OCI-M1 (cell line): ENCODE measurements at regions not wholly inside any gene's neighbourhood (a gene's known extent, or its start where the extent isn't known, plus 50 kb on each side); places are given as distances from the start of the nearest gene placed in this dataset.
A peak's percentile ranks its signal among the peaks of the same experiment; 100 is the strongest.
"Not testable (repeated sequence)": the region's sequence is repeated elsewhere in the genome, so short reads cannot be mapped to it uniquely, and the experiment has no call there.

Source experiments
- DNase-seq: peaks from one replicate; lab custom pipeline; 2025; lab: John Stamatoyannopoulos, UW

DNA sequence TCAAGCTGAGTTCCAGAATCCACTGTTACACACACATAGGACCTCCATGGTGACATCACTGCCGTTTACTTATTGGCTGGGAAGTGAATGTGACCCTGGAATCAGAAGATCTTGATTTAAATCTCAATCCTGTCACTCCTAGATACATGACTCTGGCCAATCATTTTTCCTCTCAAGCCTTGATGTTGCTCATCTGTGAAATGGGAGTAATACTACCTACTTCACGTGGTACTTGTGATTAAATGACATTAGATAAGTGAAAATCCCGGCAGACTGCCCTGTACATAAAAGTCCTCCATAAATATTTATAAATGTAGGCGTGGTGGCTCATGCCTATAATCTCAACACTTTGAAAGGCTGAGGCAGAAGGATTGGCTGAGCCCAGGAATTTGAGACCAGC, 88.0 kb upstream of the SVIL start:
- no peak for DNase-seq

DNA sequence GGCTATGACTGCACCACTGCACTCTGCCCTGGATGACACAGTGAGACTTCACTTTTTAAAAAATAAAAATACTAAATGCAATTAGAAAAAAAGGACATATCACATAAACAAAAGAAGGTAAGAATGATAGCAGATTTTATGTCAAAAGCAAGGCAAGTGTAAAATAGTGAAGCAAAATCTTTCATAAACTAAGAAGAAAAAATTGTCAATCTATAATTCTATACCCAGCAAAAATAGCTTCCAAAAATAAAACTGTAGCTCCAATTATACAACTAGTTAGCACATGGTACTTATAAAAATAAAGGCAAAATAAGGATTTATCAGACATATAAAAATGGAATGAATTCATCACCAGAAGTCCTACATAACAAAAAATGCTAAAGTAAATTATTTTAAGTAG, 85.4 kb upstream of the SVIL start:
- no peak for DNase-seq

DNA sequence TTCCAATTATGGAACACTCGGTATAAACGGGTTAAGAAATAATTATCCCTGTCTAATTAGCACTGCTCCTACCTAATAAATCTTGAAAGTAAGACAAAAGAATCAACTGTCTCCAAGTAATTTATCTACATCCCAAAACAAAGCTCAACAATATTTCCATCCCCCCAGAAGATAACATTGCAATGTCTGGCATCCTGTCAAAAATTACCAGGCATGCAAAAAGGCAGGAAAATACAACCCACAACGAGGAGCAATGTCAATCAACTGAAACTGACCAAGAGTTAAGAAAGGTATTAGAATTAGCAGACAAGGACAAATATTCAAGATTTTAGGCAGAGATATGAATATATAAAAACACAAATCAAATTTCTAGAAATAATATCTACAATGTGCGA, 84.5 kb upstream of the SVIL start:
- DNase-seq: no peak

DNA sequence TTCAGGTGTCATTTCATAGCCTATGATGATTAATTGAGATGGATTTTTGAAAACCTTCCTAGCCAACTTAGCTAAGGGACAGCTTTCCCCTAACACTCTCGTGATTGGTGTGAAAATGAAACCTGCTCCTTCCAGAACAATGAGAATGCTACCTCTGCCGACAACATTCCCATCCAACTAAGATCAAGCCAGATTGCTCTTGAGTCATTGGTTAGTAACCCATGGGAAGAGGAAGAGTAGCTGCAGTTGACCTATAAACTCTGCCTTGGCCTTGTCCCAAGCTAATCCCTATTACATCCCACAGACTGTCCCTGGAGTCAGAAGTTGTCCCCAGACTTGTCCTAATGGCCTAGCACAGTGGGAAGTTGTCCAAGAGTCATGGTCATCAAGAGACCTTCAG, 80.5 kb upstream of the SVIL start:
- DNase-seq: no peak

DNA sequence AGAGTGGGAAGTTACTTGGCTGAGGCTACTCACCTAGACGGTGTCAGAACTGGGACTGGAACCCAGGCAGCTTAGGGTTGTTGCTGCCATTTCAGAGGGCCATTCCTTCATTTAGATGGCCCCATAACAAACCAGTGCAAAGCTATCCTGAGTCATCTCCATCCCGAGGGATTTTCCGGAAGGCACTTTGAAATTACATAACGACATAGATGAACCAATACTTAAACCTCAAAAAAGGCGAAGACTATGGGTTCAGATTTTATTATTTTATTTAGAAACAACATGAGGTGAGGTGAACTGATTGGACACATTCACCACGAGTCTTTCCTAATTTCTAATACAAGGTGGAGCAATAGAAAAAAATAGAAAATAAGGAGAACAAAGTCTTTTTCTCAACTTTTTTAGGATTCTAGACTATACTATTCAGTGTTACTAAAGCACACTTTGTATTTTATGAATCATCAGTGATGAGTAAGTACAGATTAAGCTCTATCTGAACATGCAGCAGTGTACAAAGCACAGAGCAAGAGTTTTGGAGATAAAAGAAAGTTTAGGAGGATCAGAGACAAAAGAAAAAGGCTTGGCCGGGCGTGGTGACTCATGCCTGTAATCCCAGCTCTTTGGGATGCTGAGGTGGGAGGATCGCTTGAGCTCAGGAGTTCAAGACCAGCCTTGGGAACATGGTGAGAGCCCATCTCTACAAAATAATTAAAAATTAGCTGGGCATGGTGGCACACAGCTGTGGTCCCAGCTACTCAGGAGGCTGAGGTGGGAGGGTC, 79.5 kb upstream of the SVIL start:
- DNase-seq: peak; percentile 2

DNA sequence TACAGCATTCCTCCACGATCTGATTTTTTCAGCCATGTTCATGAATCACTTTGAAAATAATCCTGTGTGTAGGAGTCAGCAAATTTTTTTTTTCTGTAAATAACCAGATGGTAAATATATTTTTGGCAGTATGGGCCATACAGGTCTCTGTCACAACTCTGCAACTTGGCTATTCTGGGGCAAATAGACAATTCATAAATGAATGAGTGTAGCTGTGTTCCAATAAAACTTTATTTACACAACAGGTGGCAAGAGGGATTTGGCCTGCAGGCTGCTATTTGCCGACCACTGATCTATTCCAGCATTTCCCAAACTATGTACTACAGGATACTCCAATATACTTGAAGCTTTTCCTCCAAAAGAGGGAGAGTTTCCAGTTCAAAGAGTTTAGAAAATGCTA, 78.7 kb upstream of the SVIL start:
- DNase-seq: no peak

DNA sequence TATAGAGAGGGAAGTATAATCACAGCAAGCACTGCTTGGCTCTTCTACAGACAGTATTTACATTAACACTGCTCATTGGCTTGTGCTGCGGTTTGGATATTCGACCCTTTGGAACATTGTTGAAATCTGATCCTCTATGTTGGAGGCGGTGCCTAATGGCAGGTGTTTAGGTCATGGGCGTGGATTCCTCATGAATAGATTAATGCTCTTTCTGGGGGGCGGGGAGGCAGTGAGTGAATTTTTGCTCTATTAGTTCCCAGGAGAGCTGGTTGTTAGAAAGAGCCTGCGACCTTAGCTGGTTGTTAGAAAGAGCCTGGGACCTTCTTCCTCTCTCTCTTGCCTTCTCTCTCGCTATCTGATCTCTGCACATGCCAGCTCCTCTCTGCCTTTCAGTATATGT, 77.3 kb upstream of the SVIL start:
- DNase-seq: peak; percentile 18

DNA sequence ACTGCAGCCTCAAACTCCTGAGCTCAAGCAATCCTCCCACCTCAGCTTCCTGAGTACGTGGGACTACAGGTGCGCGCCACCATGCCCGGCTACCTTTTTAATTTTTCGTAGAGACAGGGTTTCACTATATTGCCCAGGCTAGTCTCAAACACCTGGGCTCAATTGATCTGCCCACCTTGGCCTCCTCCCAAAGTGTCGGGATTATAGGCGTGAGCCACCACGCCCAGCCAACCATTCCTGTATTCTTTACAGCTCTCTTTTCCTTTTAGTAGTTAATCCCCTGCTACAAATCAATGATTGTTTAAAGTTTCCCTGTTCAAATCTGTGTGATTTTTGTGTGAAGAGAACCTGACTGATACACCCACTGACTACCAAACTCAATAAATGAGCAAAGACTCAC, 75.4 kb upstream of the SVIL start:
- no peak for DNase-seq

DNA sequence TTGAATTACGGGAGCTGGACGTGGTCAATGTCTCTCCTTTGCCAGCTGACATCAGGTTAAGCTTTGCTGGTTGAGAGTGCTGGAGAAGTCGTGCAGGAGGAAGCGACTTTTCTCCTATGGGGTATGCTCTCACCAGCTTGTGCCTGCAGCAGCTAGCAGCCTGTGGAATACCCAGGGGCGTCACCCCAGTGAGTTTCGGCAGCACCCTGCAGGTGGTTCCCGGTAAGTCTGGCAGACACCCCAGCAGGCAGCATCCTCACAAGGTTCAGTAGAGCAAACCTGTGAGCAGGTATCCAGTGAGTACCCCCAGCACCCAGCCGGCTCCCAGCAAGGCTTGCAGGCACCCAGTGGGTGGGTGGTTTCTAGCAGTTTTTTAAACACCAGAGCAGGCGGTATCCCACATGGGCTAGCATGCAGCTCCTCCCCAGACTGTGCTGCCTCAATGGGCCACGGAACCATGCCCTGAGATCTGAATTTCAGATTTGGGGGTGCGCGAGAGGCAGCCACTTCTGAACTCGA, 74.8 kb upstream of the SVIL start:
- DNase-seq: no peak

DNA sequence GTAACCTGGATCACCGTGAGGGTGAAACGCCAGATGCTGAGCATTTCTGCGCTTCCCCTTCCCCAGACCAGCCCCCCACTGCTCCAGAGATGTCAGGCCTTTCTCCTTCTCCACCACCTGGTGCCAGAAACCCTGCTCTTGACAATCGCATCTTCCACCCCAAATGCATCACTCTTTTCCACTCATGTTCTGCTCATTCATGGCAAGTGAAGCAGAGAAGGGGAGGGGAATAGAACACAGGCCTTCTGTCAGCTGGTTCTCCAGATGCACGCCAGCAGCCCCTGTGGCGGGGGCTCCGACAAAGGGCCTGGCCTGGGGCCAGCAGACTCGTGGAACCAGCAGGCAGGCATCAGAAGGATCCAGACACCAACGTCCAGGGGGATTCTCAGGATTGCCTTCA, 68.5 kb upstream of the SVIL start:
- no peak for DNase-seq

DNA sequence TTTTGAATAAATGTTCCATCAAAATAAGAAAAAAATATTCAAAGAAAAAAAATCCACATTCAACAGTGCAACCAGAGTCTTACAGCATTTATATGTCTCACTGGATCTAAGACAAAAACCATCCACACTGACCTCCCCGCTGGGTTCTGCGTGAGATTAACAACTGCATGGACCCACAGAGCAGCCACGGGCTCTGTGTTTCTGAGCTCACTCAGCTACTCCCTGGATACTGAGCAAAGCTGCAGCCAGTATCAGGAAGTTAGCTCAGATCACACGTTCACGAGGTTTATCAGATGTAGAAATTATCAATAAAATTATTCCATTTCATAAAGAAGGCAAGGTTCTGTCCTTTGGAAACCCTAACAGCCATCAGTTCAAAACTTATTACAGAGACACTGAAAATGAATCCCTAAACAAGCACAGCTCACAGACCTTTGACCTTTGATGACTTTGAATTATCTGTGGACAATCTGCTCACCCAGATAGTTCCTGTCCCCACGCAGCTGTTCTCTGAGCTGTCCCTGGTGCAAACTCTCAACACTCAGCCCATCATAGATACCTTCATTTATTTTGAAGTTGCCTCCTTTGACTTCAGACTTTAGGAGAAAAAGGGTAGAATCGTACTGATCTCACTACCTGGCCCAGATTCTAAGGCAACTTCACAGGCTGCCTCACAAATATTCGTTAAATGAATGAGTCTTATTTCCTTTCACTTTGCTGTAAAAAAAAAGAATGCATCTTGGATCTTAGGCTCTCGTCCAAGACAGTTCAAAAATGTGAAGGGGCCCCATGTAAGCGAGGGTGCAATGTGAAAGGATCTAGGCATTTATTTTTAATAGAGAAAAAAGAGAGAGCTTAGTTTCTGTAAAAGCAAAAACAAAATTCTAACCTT, 67.7 kb upstream of the SVIL start:
- DNase-seq: no peak

DNA sequence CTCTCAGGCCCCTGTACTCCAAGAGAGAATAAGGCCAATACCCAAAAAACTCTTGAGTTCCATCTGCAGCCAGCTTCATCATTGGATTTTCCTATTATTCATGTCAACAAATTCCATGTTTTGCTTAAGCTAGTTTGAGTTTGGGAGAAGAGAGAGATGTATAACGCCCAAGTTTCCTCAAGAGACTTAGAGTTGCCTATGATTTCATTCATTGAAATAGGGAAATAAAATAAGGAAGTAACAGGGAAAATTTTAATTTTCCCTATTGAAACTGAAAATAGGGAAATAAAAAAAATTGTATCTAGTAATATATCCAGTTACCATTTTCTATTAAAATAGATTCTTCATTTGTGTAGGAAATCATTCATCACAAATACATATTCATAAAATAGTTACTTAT, 66.5 kb upstream of the SVIL start:
- no peak for DNase-seq

DNA sequence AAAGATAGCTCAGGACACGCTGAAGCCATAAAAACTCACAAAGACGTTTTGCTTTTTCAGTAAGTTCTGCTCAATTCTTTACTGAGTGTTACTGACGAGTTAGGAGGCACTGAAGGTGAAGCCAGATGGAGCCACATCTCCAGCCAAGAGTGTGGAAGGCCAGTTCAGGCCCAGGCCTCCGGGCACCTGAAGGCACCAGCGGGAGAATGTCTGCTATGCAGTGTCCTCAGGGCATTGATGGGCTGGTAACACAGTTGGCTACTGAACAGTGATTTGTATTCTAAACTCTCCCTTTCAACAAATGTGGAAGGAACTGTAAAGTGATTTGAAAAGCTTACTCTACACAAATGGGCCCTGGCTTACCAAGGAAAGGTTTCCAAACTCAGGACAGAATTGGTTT, 64.8 kb upstream of the SVIL start:
- no peak for DNase-seq

DNA sequence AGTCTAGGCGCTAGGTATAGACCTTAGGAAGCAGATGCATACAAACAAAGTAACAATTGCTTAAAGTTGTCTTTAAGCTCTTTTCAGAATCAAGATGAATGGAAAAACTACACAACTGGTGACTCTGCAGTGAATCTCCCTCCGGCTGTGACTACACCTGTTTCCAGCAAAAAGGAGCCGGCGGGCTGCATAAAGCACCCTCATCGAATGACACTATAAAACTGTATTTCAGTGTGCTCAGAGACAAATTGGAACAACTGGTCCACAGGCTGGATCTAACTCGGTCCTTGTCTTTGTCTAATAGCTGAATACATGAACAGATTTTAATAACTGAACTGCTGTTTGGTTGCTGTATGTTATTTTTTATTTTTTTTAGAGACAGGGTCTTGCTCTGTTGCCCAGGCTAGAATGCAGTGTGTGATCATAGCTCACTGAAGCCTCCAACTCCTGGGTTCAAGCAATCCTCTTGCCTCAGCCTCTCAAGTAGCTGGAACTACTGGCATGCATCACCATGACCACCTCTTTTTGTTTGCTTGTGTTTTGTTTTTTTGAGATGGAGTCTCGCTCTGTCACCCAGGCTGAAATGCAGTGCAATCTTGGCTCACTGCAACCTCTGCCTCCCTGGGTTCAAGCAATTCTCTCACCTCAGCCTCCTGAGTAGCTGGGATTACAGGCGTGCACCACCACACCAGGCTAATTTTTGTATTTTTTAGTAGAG, 64.2 kb upstream of the SVIL start:
- DNase-seq: no peak

DNA sequence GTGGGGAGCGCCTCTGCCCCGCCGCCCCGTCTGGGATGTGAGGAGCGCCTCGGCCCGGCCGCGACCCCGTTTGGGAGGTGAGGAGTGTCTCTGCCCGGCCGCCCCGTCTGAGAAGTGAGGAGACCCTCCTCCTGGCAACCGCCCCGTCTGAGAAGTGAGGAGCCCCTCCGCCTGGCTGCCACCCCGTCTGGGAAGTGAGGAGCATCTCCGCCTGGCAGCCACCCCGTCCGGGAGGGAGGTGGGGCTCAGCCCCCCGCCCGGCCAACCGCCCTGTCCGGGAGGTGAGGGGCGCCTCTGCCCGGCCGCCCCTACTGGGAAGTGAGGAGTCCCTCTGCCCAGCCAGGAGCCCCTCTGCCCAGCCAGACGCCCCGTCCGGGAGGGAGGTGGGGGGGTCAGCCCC, 61.8 kb upstream of the SVIL start:
- DNase-seq: not testable (repeated sequence)

DNA sequence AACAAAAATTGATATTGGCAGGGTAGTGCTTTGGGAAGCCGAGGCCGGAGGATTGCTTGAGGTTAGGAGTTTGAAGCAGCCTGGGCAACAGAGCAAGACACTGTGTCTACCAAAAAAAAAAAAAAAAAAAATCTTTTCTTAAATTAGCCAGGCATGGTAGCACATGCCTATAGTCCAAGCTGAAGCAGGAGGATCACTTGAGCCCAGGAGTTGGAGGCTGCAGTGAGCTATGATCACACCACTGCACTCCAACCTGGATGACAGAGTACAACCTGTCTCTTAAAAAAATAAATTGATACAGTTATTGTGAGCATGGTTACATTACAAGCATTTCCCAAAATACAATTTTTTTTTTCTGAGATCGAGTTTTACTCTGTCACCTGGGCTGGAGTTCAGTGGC, 59.4 kb upstream of the SVIL start:
- DNase-seq: no peak

DNA sequence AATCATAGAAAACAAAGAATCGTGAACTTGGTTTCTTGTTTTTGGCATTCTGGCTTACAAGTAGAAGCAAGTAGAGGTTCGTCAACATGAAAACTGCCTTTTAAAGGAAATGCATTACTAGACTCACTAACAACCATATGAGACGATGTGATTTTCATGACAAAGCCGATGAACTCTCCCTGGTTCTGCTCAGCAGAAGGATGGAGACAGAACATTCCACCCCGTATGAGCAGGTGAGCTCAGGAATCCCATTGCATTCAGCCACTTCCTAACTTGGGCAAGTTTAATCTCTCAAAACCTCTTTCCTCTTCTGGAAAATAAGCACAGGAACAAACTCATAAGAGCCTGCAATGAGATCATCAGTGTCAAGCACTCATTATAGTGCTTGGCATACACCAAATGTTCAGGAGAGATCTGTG, 57.4 kb upstream of the SVIL start:
- DNase-seq: no peak

DNA sequence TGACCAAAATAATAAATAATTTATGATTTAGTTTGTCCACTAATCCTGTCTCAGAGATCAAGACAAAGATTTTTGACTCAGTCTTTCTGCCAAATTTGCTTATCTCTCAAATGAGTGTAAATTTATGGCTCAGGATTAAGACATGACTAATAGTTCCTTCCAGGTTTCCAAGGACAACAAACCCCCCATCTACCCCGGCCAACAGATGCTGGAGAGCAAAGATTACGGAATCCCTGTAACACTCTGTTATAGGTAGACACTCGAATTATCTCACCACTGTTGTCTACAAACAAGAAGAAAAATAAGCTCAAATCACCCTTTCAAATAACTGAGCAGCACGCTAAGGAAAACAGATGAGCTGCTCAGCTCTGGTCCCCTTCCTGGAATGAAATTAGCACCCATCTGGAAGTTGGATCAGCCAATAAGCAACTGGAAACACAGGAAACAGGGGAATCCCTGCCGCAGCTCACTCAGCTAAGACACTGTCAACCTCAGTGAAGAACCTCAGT, 56.8 kb upstream of the SVIL start:
- DNase-seq: no peak

DNA sequence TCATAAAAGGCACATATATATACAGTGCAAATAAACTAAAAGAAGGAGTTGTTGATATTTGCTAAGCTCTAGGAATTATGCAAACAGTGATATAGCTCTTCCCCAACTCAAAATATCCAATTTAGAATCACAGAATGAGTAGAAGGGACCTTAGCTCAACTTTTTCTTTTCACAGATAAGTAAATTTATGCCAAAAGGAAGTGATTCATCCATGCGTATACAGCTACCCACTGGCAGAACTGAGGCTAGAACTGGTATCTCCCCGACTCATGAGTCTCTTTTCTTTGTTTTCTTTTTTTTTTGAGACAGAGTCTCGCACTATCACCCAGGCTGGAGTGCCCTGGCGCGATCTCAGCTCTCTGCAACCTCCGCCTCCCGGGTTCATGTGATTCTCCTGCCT, 54.2 kb upstream of the SVIL start:
- DNase-seq: no peak

DNA sequence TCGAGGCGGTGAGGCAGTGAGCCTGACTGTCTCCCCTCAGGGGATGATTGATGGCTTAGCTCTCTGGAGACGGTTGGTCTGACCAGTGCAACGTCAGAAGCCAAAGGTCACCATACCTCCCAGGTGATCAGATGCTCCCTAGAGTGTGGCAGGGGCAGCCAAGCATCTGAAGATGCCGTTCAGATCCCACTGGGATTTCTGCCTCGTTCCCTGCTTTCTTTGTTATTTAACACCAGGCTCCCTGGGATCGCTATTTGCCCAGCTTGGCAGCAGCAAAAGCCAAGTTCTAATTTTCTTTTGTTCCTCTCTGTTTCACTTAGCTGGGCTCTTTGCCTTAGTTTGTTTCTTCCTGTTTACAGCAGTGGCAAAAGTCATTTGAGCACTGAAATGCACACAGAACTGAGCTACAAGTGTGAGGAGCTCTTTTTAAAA, 53.5 kb upstream of the SVIL start:
- DNase-seq: no peak

DNA sequence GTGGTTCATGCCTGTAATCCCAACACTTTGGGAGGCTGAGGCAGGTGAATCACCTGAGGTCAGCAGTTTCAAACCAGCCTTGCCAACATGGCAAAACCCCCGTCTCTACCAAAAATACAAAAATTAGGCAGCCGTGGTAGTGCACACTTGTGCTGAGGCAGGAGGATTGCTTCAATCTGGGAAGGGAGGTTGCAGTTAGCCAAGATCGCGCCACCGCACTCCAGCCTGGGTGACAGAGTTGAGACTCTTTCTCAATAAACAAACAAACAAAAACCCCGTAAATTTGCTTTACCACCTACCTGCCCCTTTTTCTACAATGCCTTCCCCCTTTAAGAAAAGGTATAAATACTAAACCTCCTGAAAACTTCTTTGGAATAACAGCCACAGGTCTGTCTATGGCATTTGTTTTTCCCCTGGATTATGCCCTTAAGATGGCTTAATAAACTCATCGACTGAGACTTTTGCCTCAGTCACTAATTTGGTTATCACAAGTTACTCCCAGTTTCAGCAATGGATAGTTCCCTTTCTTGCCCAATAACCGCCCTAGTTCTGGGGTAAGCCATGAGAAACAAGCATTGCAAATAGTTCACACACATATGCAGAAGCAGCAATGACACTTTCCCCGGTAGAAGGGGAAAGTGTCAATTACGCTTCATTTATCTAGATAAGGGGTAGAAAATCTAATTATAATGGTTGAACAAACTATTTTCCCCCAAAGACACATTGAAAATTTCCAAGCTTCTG, 52.8 kb upstream of the SVIL start:
- no peak for DNase-seq

DNA sequence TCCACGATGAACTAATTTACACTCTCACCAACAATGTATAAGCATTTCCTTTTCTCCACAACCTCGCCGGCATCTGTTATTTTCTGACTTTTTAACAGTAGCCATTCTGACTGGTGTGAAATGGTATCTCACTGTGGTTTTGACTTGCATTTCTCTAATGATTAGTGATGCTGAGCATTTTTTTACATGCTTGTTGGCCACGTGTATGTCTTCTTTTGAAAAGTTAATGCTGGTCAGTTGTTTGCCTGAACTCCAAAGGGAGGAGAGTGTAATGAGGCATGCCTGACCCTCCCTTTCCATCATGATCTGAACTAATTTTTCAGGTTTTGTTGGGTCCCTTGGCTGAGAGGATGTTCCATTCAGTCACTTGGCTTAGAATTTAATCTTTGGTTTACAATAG, 50.7 kb upstream of the SVIL start:
- no peak for DNase-seq
